B cell (primary cell): ENCODE measurements at regions not wholly inside any gene's neighbourhood (a gene's known extent, or its start where the extent isn't known, plus 50 kb on each side); places are given as distances from the start of the nearest gene placed in this dataset.

ENCODE experiments used
- EZH2 ChIP-seq: IDR thresholded peaks from 2 replicates; pipeline ENCODE4 v1.6.1; 2012; ENCODE audit warnings: borderline replicate concordance, low read depth, mild to moderate bottlenecking, moderate library complexity, low read length; ENCODE audit not compliant: insufficient read depth, poor library complexity, severe bottlenecking
- TF ChIP-seq, protein P1 (sequence below): fragments of 200-600 bp; IDR thresholded peaks from one replicate; pipeline ENCODE4 v1.8.0; 2022; ENCODE audit warnings: antibody characterized with exemption, mild to moderate bottlenecking

DNA sequence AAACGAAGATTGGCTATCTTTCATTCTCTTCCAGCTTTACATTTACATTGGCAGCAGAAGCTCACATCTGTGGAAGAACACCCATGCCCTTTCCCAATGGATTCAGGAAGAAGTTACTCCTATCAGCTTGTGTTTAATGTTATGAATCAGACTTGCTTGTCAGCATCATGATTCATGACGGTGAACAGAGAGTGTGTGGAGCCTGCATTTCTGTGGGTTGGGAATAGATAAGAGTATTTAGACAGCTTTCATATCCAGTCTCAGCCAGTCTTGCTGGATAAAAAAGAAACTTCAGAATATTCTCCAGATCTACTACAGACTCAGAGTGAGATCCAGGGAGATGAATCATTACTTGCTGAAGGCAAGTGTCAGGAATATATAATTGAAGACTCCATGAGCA is 812.9 kb upstream of the ZNF608 start:
- TF ChIP-seq, protein P1, sequence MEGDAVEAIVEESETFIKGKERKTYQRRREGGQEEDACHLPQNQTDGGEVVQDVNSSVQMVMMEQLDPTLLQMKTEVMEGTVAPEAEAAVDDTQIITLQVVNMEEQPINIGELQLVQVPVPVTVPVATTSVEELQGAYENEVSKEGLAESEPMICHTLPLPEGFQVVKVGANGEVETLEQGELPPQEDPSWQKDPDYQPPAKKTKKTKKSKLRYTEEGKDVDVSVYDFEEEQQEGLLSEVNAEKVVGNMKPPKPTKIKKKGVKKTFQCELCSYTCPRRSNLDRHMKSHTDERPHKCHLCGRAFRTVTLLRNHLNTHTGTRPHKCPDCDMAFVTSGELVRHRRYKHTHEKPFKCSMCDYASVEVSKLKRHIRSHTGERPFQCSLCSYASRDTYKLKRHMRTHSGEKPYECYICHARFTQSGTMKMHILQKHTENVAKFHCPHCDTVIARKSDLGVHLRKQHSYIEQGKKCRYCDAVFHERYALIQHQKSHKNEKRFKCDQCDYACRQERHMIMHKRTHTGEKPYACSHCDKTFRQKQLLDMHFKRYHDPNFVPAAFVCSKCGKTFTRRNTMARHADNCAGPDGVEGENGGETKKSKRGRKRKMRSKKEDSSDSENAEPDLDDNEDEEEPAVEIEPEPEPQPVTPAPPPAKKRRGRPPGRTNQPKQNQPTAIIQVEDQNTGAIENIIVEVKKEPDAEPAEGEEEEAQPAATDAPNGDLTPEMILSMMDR: no peak
- TF ChIP-seq EZH2: no peak
